Activated effector memory CD4-positive, alpha-beta T cell treated with anti-CD3 and anti-CD28 coated beads, Interleukin-2, amount 50 U/mL, for 16 hours (primary cell): ENCODE measurements at regions not wholly inside any gene's neighbourhood (a gene's known extent, or its start where the extent isn't known, plus 50 kb on each side); places are given as distances from the start of the nearest gene placed in this dataset.

Source experiments
- DNase-seq: peaks from one replicate; pipeline ENCODE4 v3.0.0-alpha.2; 2020

DNA sequence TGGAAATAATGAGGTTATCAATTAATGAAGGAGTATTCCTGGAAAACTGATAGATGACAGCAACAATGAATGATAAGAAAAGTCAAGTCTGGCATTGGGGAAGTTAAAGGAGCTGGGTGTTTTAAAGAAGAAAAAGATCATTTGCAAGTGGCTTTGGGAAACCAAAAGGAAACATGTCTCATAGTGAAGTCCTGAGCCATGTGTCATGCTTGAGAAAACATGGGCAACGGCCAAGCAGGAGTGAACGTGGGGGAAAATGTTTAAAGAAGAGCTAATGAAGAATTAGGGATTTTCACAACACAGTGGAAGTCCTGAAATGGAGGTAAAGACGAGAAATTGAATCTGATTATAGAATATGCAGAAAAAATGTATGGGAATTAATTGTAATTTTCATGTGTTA, 1383.2 kb upstream of the CELF2 start:
- DNase-seq, result no peak

DNA sequence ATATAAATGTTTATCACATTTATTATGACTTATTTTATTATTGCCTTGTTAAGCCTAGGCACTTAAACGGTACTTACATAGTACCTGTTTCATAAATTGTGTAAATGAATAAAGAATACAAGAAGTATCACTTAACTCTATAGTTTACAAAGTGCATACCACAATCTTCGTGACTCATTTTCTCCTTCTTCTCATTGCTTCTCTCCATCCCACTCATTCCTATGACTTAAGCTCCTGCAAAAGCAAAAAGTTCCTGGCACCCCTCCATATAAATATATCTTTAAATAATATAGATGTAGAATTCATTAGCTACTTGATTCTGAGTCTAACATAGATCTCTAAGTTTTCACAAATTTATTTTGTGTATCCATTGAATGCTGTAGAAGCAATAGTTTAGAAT, 1382.0 kb upstream of the CELF2 start:
- DNase-seq, result no peak

- DNase-seq, result no peak
These were observed 1381.5 kb upstream of the CELF2 start for GRCh38 chr10:9636216-9636615.

- no peak for DNase-seq
These were observed 1373.9 kb upstream of the CELF2 start for GRCh38 chr10:9643782-9644181.

DNA sequence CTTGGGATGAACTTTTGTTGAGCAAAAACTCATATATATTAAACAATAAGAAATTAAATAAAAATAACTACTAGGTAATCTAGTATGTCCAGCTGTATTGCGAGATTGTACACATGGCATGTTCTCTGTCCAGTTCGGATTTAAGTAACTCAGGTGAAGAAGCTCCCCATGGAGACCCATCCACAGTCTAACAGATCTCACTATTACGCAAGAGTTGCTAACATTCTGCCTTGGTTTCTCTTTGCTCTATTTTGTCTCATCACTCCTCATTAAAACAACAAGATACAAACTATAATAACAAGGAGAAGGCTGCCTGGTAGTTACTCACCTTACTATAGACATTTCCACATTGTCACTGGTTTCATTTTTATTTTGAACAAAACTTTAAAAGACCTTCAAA, 1372.3 kb upstream of the CELF2 start:
- no peak for DNase-seq

DNA sequence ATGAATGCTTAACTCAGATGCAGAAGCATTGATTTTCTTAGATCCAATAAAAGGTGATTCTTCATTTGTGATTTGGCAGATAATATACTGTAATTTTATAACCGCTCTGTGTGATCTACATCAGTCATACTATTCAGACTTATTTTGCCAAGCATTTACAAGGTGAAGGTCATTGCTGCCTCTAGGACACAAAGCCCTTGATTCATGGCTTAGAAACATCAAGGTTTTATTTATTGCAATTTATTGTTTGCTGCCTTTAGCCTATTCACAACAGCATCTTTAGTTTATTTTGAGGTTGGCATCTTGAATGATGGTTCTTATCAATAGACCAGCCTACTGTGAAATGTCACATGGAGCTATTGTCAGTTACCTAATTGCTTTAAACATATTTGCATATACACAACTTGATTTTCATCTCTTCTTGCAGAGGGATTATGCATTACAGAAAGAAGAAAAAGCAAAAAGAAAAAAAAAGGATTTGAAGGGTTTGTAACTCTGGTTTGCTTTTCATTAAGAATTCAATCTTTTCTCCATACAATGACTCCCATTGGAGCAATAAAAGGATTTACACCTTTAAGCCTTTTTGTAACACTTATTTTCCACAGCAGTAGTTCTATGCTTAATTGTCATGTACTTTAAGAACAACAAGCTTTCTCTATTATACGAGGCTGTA, 1371.6 kb upstream of the CELF2 start:
- no peak for DNase-seq

GRCh38 chr10:9654261-9654660, 1363.4 kb upstream of the CELF2 start:
- DNase-seq, result no peak

GRCh38 chr10:9656386-9656785, 1361.3 kb upstream of the CELF2 start:
- no peak for DNase-seq

GRCh38 chr10:9656996-9657395, 1360.7 kb upstream of the CELF2 start:
- no peak for DNase-seq

GRCh38 chr10:9657530-9657929, 1360.1 kb upstream of the CELF2 start:
- no peak for DNase-seq

GRCh38 chr10:9668411-9668810, 1349.3 kb upstream of the CELF2 start:
- DNase-seq, result no peak

DNA sequence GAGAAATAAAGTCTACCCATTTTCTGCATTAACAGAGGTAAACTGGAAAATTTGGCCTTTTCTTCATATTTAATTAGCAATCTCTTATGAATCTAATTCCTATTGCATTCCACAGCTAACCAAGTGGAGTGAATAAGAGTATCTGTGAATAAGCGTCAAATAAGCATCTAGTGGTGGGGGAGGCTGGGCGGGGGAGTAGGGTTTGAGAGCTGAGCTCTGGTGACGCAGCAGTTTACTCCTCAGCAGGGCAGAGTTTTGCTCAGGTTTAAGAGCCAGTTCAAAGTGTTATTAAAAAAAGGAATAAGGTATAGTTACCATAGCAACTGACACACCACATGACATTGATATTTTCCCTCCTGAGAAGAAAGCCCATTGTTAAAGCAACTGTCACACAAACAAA, 1346.8 kb upstream of the CELF2 start:
- no peak for DNase-seq

DNA sequence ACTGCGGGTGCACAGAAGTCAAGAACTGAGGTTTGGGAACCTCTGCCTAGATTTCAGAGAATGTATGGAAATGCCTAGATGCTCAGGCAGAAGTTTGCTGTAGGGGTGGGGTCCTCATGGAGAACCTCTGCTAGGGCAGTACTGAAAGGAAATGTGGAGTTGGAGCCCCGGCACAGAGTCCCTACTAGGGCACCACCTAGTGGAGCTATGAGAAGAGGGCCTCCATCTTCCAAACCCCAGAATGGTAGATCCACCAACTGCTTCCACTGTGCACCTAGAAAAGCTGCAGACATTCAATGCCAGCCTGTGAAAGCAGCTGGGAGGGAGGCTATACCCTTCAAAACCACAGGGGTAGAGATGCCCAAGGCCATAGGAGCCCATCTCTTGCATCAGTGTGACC, 1336.0 kb upstream of the CELF2 start:
- DNase-seq, result no peak

DNA sequence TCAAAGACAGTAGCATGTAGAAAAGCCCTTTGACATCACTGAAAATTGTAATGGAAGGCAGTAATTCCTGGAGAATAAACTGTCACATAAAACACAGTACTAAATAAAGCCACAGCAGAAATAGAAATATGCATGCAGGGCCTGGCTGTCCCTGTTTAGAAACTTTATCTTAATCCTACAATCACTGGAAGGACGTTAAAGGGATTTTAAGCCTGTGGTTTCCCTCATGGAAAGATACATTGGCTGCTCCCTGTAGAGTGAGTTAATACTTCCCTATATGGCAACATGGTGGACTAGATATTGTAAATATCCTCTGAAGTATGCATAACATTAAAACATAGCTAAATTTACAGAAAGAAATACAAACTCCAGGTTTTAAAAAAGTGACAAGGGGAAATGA, 1334.9 kb upstream of the CELF2 start:
- DNase-seq, result no peak

GRCh38 chr10:9684186-9684585, 1333.5 kb upstream of the CELF2 start:
- no peak for DNase-seq

GRCh38 chr10:9685596-9685995, 1332.1 kb upstream of the CELF2 start:
- no peak for DNase-seq

- DNase-seq, result no peak
These were observed 1329.0 kb upstream of the CELF2 start for GRCh38 chr10:9688711-9689110.

DNA sequence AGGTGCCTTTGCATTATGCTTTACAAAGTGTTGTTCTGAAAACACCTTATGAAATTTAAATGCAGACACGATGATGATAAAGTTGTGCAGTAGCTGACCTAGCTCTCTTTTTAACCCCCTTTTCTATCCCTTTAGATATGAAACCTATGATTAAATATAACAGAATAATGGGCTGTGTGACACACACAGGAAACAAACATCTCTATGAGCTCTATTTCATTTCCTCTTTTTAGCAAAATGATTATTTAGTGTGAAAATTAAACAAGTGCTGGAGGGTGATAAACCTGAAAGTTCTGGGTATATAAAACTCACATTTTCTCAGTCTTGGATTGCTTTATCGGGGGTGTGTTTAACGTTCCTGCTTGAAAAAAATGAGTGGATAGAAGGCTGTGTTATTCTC, 1310.5 kb upstream of the CELF2 start:
- no peak for DNase-seq

- DNase-seq, result no peak
These were observed 1307.8 kb upstream of the CELF2 start for GRCh38 chr10:9709849-9710248.

- DNase-seq, result no peak
These were observed 1305.3 kb upstream of the CELF2 start for GRCh38 chr10:9712393-9712792.

DNA sequence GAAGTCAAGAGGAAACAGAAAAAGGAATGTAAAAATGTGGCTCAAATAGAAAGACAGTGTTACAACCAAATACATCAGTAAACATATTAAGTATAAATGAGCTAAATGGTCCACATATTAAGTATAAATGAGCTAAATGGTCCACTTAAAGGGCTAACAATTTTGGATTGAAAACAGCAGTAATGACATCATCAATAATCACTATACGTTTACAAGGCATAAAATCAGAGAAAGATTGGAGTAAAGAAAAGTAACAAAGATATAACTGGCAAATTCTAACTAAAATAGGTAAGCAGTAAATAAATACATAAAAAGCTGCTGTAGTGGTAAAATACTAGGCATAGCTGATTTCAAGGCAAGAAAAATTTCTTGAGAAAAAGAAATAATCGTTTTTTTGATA, 1298.4 kb upstream of the CELF2 start:
- no peak for DNase-seq

GRCh38 chr10:9733766-9734165, 1283.9 kb upstream of the CELF2 start:
- no peak for DNase-seq

DNA sequence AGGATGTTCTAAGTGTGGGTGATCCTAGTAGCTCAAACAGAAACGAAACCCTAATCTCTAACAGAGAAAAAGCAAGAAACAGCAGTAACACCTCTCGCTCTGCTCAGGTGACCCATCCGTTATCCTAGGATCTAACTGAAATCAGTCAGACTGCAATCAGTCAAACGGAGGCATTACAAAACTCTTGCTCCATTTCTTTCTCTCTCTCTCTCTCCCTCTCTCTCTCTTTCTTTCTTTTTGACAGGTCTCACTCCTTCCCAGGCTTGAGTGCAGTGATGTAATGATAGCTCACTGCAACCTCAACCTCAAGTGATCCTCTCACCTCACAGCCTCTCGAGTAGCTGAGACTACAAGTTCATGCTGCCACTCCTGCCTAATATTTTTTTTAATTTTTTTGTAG, 1283.5 kb upstream of the CELF2 start:
- no peak for DNase-seq

GRCh38 chr10:9735731-9736130, 1281.9 kb upstream of the CELF2 start:
- no peak for DNase-seq

DNA sequence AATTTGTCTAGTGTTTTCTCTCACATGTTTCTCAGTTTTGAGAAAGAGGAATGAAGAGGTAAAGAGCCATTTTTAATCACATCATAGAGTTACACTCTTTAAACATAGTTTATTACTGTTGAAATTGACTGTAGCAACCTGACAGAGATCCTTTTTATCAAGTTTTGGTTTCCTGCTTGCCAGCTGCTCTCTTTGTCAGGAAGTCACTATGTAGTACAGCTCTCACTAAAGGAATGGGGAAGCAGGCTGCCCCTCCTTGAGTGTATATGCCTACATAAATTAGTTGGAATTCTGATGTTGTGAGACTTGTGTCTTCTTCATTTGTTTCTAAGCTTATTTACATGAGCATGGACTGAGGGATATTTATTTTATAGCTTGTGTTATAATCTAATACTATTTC, 1274.0 kb upstream of the CELF2 start:
- DNase-seq, result no peak

- no peak for DNase-seq
These were observed 1272.5 kb upstream of the CELF2 start for GRCh38 chr10:9745158-9745557.
